Loucy (cell line): ENCODE measurements at regions not wholly inside any gene's neighbourhood (a gene's known extent, or its start where the extent isn't known, plus 50 kb on each side); places are given as distances from the start of the nearest gene placed in this dataset.

Experiments used
- CTCF ChIP-seq: fragments of 200-600 bp; sonication (generic); conservative IDR thresholded peaks from 2 replicates; pipeline ENCODE4 v1.5.1; 2014; ENCODE audit warnings: mild to moderate bottlenecking, antibody characterized with exemption, low read length
- EZH2phosphoT487 ChIP-seq: fragments of 200-600 bp; IDR thresholded peaks from 2 replicates; pipeline ENCODE4 v1.6.1; 2018; ENCODE audit warnings: antibody characterized with exemption, mild to moderate bottlenecking, moderate library complexity, borderline replicate concordance

GRCh38 chr12:88957358-88957757 is 377.1 kb upstream of the KITLG start:
- TF ChIP-seq CTCF (no peak), EZH2phosphoT487 (no peak)
